Ramos (cell line): ENCODE measurements at regions not wholly inside any gene's neighbourhood (a gene's known extent, or its start where the extent isn't known, plus 50 kb on each side); places are given as distances from the start of the nearest gene placed in this dataset.

ENCODE experiments used
- in situ Hi-C: fragments of 300-500 bp; cut with MboI; formaldehyde crosslinking; loops from one replicate; pipeline ENCODE4 v1.14.3; 2022; ENCODE audit warnings: low sequenced_read_pairs; ENCODE audit not compliant: unreplicated experiment

GRCh38 chr9:31071606-31072286 is 1312.7 kb upstream of the ACO1 start:
- in situ Hi-C loops = no loop called here

- in situ Hi-C loops = no loop called here
Measured at GRCh38 chr9:31078175-31078574, 1306.3 kb upstream of the ACO1 start.

- in situ Hi-C loops = no loop called here
Measured at GRCh38 chr9:31084350-31084749, 1300.1 kb upstream of the ACO1 start.

GRCh38 chr9:31089549-31090221 is 1294.8 kb upstream of the ACO1 start:
- in situ Hi-C loops = no loop called here

GRCh38 chr9:31100311-31100710 is 1284.1 kb upstream of the ACO1 start:
- in situ Hi-C loops = no loop called here

- in situ Hi-C loops = no loop called here
Measured at GRCh38 chr9:31103836-31104235, 1280.6 kb upstream of the ACO1 start.

GRCh38 chr9:31104249-31104648 is 1280.2 kb upstream of the ACO1 start:
- in situ Hi-C loops = no loop called here

GRCh38 chr9:31112491-31112890 is 1272.0 kb upstream of the ACO1 start:
- in situ Hi-C loops = no loop called here

GRCh38 chr9:31114346-31114745 is 1270.1 kb upstream of the ACO1 start:
- in situ Hi-C loops = no loop called here

- in situ Hi-C loops = no loop called here
Measured at GRCh38 chr9:31119890-31120454, 1264.5 kb upstream of the ACO1 start.

- in situ Hi-C loops = no loop called here
Measured at GRCh38 chr9:31124389-31124788, 1260.1 kb upstream of the ACO1 start.

GRCh38 chr9:31135567-31135966 is 1248.9 kb upstream of the ACO1 start:
- in situ Hi-C loops = no loop called here

- in situ Hi-C loops = no loop called here
Measured at GRCh38 chr9:31136524-31136923, 1247.9 kb upstream of the ACO1 start.

GRCh38 chr9:31137176-31138160 is 1247.0 kb upstream of the ACO1 start:
- in situ Hi-C loops = no loop called here

- in situ Hi-C loops = no loop called here
Measured at GRCh38 chr9:31140316-31140715, 1244.1 kb upstream of the ACO1 start.

- in situ Hi-C loops = no loop called here
Measured at GRCh38 chr9:31142456-31142855, 1242.0 kb upstream of the ACO1 start.

GRCh38 chr9:31144614-31145013 is 1239.8 kb upstream of the ACO1 start:
- in situ Hi-C loops = no loop called here

- in situ Hi-C loops = no loop called here
Measured at GRCh38 chr9:31146485-31147166, 1237.8 kb upstream of the ACO1 start.

- in situ Hi-C loops = no loop called here
Measured at GRCh38 chr9:31153250-31153840, 1231.1 kb upstream of the ACO1 start.

- in situ Hi-C loops = no loop called here
Measured at GRCh38 chr9:31166516-31166915, 1217.9 kb upstream of the ACO1 start.
